Spleen (tissue), 11 donors: ENCODE measurements at regions not wholly inside any gene's neighbourhood (a gene's known extent, or its start where the extent isn't known, plus 50 kb on each side); places are given as distances from the start of the nearest gene placed in this dataset.

ENCODE experiments used
- DNase-seq: peaks from one replicate; pipeline ENCODE4 v3.0.0-alpha.2; 2020
- H3K27ac ChIP-seq, 8 donors: fragments of 200-600 bp; sonication (generic) in 7 of 8; 1 replicate in 4 of 8; 2 replicates in 4 of 8; pipeline versions ENCODE4 v1.5.0 to v1.8.0; 2016 to 2021; ENCODE audit warnings: inconsistent platforms in 4 of 8, mild to moderate bottlenecking in 4 of 8, moderate library complexity in 1 of 8
- H3K27me3 ChIP-seq, 7 donors: fragments of 200-600 bp; sonication (generic) in 6 of 7; replicated peaks in 1 of 7; 1 replicate in 4 of 7; 2 replicates in 3 of 7; pipeline versions ENCODE4 v1.5.0 to v1.8.0; 2016 to 2021; ENCODE audit warnings: inconsistent platforms in 3 of 7, mild to moderate bottlenecking in 1 of 7
- H3K36me3 ChIP-seq, 6 donors: fragments of 200-600 bp; sonication (generic) in 5 of 6; 1 replicate in 4 of 6; 2 replicates in 2 of 6; pipeline versions ENCODE4 v1.5.0 to v1.8.0; 2016 to 2021; ENCODE audit warnings: inconsistent platforms in 2 of 6
- H3K4me1 ChIP-seq, 6 donors: fragments of 200-600 bp; sonication (generic) in 5 of 6; 1 replicate in 3 of 6; 2 replicates in 3 of 6; pipeline versions ENCODE4 v1.5.0 to v1.8.0; 2016 to 2021; ENCODE audit warnings: inconsistent platforms in 3 of 6
- H3K4me3 ChIP-seq, 8 donors: fragments of 200-600 bp; sonication (generic) in 7 of 8; 1 replicate in 4 of 8; 2 replicates in 4 of 8; pipeline versions ENCODE4 v1.5.0 to v1.8.0; 2016 to 2021; ENCODE audit warnings: inconsistent platforms in 4 of 8, mild to moderate bottlenecking in 4 of 8, moderate library complexity in 2 of 8
- H3K9me3 ChIP-seq, 8 donors: fragments of 200-600 bp; sonication (generic) in 7 of 8; 1 replicate in 4 of 8; 2 replicates in 4 of 8; pipeline versions ENCODE4 v1.5.0 to v1.8.0; 2016 to 2021; ENCODE audit warnings: inconsistent platforms in 4 of 8
- POLR2A ChIP-seq, 3 donors: fragments of 450-650 bp; IDR thresholded peaks; one replicate each; pipeline ENCODE4 v1.5.1; 2017; ENCODE audit warnings: antibody characterized with exemption in 3 of 3, mild to moderate bottlenecking in 1 of 3
- POLR2AphosphoS5 ChIP-seq, 3 donors: sonication (generic); formaldehyde crosslinking; IDR thresholded peaks; one replicate each; pipeline ENCODE4 v1.5.1; 2017; ENCODE audit warnings: antibody characterized with exemption in 3 of 3
- WGBS, 5 donors: extraction: QIAGEN DNeasy Blood & Tissue Kit in 3 of 5; methylation state at CpG; one replicate each; pipeline versions ENCODE4 v1.1.5 to v1.1.7; 2013 to 2018; 5-methylcytosine and 5-hydroxymethylcytosine counted together
- intact Hi-C: fragments of 100-400 bp; cut with DNase I; formaldehyde crosslinking; loops from one replicate; pipeline ENCODE4 v1.15.0; 2023; ENCODE audit warnings: low total_unique reads
- TF ChIP-seq, protein P1 (sequence below), 11 experiments: fragments of 200-600 bp in 7 of 11; fragments of 450-650 bp in 4 of 11; sonication (generic) in 4 of 11; IDR thresholded peaks in 8 of 11; conservative IDR thresholded peaks in 3 of 11; 1 replicate in 7 of 11; 2 replicates in 4 of 11; pipeline versions ENCODE4 v1.4.0 to v1.8.0; 2016 to 2021; ENCODE audit warnings: antibody characterized with exemption in 11 of 11, inconsistent platforms in 4 of 11, mild to moderate bottlenecking in 1 of 11
- donor health status: healthy with polysubstance abuse.
- donor health status: DM: no; HTN: no; CAD: no; lungs with moderate emphysema.
- donor health status: DM: no; HTN: no; CAD: no.
- donor health status: Bipolar disorder and iron deficiency.
- donor health status: healthy.
- donor health status: DM: no; HTN: no; CAD: no.
- donor health status: DM: yes; HTN: yes; CAD: no.

GRCh38 chr14:98296895-98297294, 975.1 kb downstream of the BCL11B start:
- WGBS, 5 donors: 65 to 89% (median 70%) methylated on average over 7 of the region's 7 CpGs
- no peak for DNase-seq
- H3K9me3 ChIP-seq: no peaks in the 10 kb centered on the region
- TF ChIP-seq POLR2A (IDR thresholded peaks at IDR 0.05): no peak
- TF ChIP-seq, protein P1, sequence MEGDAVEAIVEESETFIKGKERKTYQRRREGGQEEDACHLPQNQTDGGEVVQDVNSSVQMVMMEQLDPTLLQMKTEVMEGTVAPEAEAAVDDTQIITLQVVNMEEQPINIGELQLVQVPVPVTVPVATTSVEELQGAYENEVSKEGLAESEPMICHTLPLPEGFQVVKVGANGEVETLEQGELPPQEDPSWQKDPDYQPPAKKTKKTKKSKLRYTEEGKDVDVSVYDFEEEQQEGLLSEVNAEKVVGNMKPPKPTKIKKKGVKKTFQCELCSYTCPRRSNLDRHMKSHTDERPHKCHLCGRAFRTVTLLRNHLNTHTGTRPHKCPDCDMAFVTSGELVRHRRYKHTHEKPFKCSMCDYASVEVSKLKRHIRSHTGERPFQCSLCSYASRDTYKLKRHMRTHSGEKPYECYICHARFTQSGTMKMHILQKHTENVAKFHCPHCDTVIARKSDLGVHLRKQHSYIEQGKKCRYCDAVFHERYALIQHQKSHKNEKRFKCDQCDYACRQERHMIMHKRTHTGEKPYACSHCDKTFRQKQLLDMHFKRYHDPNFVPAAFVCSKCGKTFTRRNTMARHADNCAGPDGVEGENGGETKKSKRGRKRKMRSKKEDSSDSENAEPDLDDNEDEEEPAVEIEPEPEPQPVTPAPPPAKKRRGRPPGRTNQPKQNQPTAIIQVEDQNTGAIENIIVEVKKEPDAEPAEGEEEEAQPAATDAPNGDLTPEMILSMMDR (IDR thresholded peaks at IDR 0.05 in 8 of 11, conservative IDR thresholded peaks at IDR 0.05 in 3 of 11): no peak
- TF ChIP-seq POLR2AphosphoS5 (IDR thresholded peaks at IDR 0.05): no peak
- H3K4me1 ChIP-seq: no peaks in the 10 kb centered on the region
- intact Hi-C loops: no loop called here
- H3K27me3 ChIP-seq: no peaks in the 10 kb centered on the region
- H3K27ac ChIP-seq: no peak overlapping the region
- no peaks in the 10 kb centered on the region for H3K36me3 ChIP-seq
- H3K4me3 ChIP-seq: no peak overlapping the region

DNA sequence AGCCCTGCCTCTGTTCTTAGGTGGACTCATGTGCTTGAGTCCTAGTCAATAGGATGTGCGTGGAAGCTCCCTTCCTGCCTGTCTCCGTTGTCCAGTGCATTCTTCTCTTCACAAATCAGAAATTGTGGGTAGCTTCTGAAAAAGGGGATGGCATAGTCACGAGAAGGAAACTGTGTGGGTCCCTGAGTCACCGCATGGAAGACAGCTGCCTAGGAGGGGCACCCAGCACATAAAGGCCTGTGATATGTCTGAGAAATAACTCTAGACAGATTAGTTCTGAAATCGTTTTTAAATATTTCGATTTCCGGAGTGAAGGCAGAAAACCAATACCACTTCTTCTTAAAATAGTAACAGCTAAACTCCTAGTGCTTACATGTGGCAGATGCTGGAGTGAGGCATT, 974.4 kb downstream of the BCL11B start:
- TF ChIP-seq POLR2A (IDR thresholded peaks at IDR 0.05): no peak
- TF ChIP-seq POLR2AphosphoS5 (IDR thresholded peaks at IDR 0.05): no peak
- TF ChIP-seq, protein P1 (IDR thresholded peaks at IDR 0.05 in 8 of 11, conservative IDR thresholded peaks at IDR 0.05 in 3 of 11): no peak
- intact Hi-C loops: no loop called here
- no peaks in the 10 kb centered on the region for H3K9me3 ChIP-seq
- WGBS, 5 donors: 86 to 91% (median 89%) methylated on average over 7 of the region's 7 CpGs
- no peak for DNase-seq
- H3K4me3 ChIP-seq: no peak overlapping the region
- H3K27me3 ChIP-seq: no peaks in the 10 kb centered on the region
- H3K4me1 ChIP-seq: no peaks in the 10 kb centered on the region
- no peak overlapping the region for H3K27ac ChIP-seq
- H3K36me3 ChIP-seq: no peaks in the 10 kb centered on the region

- Histone ChIP-seq H3K27ac (no peak overlapping the region), H3K27me3 (no peaks in the 10 kb centered on the region), H3K9me3 (no peaks in the 10 kb centered on the region), H3K4me3 (no peak overlapping the region), H3K4me1 (no peaks in the 10 kb centered on the region), H3K36me3 (no peaks in the 10 kb centered on the region)
- no peak for DNase-seq
- TF ChIP-seq, protein P1 (IDR thresholded peaks at IDR 0.05 in 8 of 11, conservative IDR thresholded peaks at IDR 0.05 in 3 of 11): no peak
- TF ChIP-seq POLR2AphosphoS5 (IDR thresholded peaks at IDR 0.05): no peak
- no peak for TF ChIP-seq POLR2A (IDR thresholded peaks at IDR 0.05)
- intact Hi-C loops: no loop called here
- WGBS, 5 donors: 83 to 88% (median 86%) methylated on average over 8 of the region's 8 CpGs
These were observed 973.3 kb downstream of the BCL11B start for GRCh38 chr14:98298481-98299244.

- no peaks in the 10 kb centered on the region for H3K27me3 ChIP-seq
- H3K9me3 ChIP-seq: peaks cover 0 to 7% (median 0%) of the 10 kb centered on the region in 8 donors
- H3K4me3 ChIP-seq: no peak overlapping the region
- no peaks in the 10 kb centered on the region for H3K4me1 ChIP-seq
- no peak for DNase-seq
- H3K36me3 ChIP-seq: no peaks in the 10 kb centered on the region
- intact Hi-C loops: no loop called here
- no peak overlapping the region for H3K27ac ChIP-seq
- 77 to 87% (median 80%) methylated on average over 4 of the region's 4 CpGs for WGBS, 5 donors
- TF ChIP-seq POLR2AphosphoS5 (IDR thresholded peaks at IDR 0.05) (no peak), POLR2A (IDR thresholded peaks at IDR 0.05) (no peak)
- TF ChIP-seq, protein P1 (IDR thresholded peaks at IDR 0.05 in 8 of 11, conservative IDR thresholded peaks at IDR 0.05 in 3 of 11): no peak
These were observed 970.3 kb downstream of the BCL11B start for GRCh38 chr14:98301681-98302080.
